Kidney epithelial cell (primary cell): ENCODE measurements at regions not wholly inside any gene's neighbourhood (a gene's known extent, or its start where the extent isn't known, plus 50 kb on each side); places are given as distances from the start of the nearest gene placed in this dataset.

Source experiments
- DNase-seq: peaks from one replicate; pipeline ENCODE4 v3.0.0-alpha.2; 2010; ENCODE audit warnings: low read depth
- H3K27me3 ChIP-seq: 2 replicates; pipeline ENCODE4 v1.6.0; 2011; ENCODE audit warnings: low read length; ENCODE audit not compliant: control insufficient read depth, insufficient read depth
- H3K36me3 ChIP-seq: 2 replicates; pipeline ENCODE4 v1.5.1; 2011; ENCODE audit warnings: low read length; ENCODE audit not compliant: control insufficient read depth, insufficient read depth
- H3K4me3 ChIP-seq: 2 replicates; pipeline ENCODE4 v1.5.1; 2011; ENCODE audit warnings: low read depth, mild to moderate bottlenecking, control low read depth, low read length
- TF ChIP-seq, protein P1 (sequence below): IDR thresholded peaks from 2 replicates; pipeline ENCODE4 v1.5.1; 2011; ENCODE audit warnings: mild to moderate bottlenecking, moderate library complexity, low read length, control low read depth, inconsistent platforms; ENCODE audit not compliant: insufficient read depth, poor library complexity, severe bottlenecking

GRCh38 chr18:5040476-5040875 lies 156.6 kb downstream of the AKAIN1 start:
- H3K4me3 ChIP-seq = no peak overlapping the region
- TF ChIP-seq, protein P1, sequence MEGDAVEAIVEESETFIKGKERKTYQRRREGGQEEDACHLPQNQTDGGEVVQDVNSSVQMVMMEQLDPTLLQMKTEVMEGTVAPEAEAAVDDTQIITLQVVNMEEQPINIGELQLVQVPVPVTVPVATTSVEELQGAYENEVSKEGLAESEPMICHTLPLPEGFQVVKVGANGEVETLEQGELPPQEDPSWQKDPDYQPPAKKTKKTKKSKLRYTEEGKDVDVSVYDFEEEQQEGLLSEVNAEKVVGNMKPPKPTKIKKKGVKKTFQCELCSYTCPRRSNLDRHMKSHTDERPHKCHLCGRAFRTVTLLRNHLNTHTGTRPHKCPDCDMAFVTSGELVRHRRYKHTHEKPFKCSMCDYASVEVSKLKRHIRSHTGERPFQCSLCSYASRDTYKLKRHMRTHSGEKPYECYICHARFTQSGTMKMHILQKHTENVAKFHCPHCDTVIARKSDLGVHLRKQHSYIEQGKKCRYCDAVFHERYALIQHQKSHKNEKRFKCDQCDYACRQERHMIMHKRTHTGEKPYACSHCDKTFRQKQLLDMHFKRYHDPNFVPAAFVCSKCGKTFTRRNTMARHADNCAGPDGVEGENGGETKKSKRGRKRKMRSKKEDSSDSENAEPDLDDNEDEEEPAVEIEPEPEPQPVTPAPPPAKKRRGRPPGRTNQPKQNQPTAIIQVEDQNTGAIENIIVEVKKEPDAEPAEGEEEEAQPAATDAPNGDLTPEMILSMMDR = no peak
- no peak for DNase-seq
- H3K36me3 ChIP-seq = no peaks in the 10 kb centered on the region
- H3K27me3 ChIP-seq = no peaks in the 10 kb centered on the region

GRCh38 chr18:5036523-5036922 lies 160.5 kb downstream of the AKAIN1 start:
- no peaks in the 10 kb centered on the region for H3K27me3 ChIP-seq
- no peaks in the 10 kb centered on the region for H3K36me3 ChIP-seq
- TF ChIP-seq, protein P1 = no peak
- H3K4me3 ChIP-seq = no peak overlapping the region
- DNase-seq = no peak

DNA sequence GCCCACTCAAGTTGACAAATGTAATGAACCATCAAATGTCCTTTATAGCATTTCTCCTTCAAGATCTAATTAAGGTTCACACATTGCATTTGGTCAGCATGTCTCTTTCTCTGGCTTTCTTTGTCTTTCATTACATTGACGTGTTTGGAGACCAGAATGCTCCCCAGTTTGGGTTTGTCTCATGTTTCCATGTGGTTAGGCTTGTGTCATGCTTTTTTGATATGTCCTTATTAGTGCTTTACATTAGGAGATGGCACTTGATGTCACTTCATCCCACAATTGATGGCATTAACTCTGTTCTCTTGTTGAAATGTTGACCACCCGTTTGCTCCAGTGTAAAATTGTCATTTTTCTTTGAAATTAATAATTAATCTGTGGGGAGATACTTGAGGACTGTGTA lies 165.8 kb downstream of the AKAIN1 start:
- DNase-seq = no peak
- Histone ChIP-seq H3K27me3 (no peaks in the 10 kb centered on the region), H3K36me3 (no peaks in the 10 kb centered on the region), H3K4me3 (no peak overlapping the region)
- TF ChIP-seq, protein P1 = no peak

DNA sequence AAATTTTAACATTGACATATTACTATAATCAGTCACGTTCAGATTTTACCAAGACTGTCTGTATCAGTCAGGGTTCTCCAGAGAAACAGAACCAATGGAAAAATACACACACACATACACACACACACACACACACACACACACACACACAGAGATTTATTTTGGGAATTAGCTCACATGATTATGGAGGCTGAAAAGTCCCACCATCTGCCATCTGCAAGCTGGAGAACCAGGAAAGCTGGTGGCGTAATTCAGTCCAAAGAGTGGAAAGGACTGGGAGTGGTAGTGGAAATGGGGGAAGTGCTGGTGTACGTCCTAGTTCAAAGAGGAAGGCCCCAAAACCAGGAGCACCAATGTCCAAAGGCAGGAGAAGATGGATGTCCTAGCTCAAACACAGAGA lies 166.4 kb downstream of the AKAIN1 start:
- TF ChIP-seq, protein P1 = no peak
- DNase-seq = no peak
- Histone ChIP-seq H3K36me3 (no peaks in the 10 kb centered on the region), H3K4me3 (no peak overlapping the region), H3K27me3 (no peaks in the 10 kb centered on the region)

- Histone ChIP-seq H3K4me3 (no peak overlapping the region), H3K36me3 (no peaks in the 10 kb centered on the region), H3K27me3 (no peaks in the 10 kb centered on the region)
- DNase-seq = no peak
- TF ChIP-seq, protein P1 = no peak
Observed at GRCh38 chr18:5029592-5029991, 167.5 kb downstream of the AKAIN1 start.

GRCh38 chr18:5024741-5025140 lies 172.3 kb downstream of the AKAIN1 start:
- H3K4me3 ChIP-seq = no peak overlapping the region
- H3K27me3 ChIP-seq = no peaks in the 10 kb centered on the region
- DNase-seq = no peak
- no peaks in the 10 kb centered on the region for H3K36me3 ChIP-seq
- TF ChIP-seq, protein P1 = no peak
